ENCODE measurements at regions not wholly inside any gene's neighbourhood (a gene's known extent, or its start where the extent isn't known, plus 50 kb on each side); places are given as distances from the start of the nearest gene placed in this dataset.
A peak's percentile ranks its signal among the peaks of the same experiment; 100 is the strongest.
"Not testable (repeated sequence)": the region's sequence is repeated elsewhere in the genome, so short reads cannot be mapped to it uniquely, and the experiment has no call there.

DNA sequence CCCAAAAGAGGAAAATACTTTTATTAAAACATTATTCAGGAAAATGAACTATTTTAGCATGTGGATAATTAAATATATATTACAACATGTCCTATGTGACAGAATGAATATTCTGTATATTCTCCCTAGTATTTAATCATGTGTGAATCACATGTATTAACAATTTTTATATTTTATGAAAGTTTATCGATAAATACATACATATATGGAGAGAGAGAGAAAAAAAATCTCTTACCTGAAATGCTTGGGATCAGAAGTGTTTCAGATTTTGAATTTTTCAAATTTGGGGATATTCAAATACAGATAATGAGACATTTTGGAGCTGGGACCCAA lies 228.6 kb upstream of the RBBP8 start:
- TF ChIP-seq, protein P1, sequence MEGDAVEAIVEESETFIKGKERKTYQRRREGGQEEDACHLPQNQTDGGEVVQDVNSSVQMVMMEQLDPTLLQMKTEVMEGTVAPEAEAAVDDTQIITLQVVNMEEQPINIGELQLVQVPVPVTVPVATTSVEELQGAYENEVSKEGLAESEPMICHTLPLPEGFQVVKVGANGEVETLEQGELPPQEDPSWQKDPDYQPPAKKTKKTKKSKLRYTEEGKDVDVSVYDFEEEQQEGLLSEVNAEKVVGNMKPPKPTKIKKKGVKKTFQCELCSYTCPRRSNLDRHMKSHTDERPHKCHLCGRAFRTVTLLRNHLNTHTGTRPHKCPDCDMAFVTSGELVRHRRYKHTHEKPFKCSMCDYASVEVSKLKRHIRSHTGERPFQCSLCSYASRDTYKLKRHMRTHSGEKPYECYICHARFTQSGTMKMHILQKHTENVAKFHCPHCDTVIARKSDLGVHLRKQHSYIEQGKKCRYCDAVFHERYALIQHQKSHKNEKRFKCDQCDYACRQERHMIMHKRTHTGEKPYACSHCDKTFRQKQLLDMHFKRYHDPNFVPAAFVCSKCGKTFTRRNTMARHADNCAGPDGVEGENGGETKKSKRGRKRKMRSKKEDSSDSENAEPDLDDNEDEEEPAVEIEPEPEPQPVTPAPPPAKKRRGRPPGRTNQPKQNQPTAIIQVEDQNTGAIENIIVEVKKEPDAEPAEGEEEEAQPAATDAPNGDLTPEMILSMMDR (IDR thresholded peaks at IDR 0.05): no peak
- ATAC-seq (no peak), DNase-seq (no peak), FAIRE-seq (no peak)
- H3K27ac ChIP-seq: no peak overlapping the region
- H3K4me1 ChIP-seq: peaks cover 0 to 6% (median 3%) of the 10 kb centered on the region in 3 donors
- H3K4me3 ChIP-seq: no peak overlapping the region
- no peaks in the 10 kb centered on the region for H3K36me3 ChIP-seq
- H3K9me3 ChIP-seq: no peaks in the 10 kb centered on the region
- 94 to 100% methylated on average over 1 of the region's 1 CpG for WGBS, 2 donors
- H3K27me3 ChIP-seq: no peaks in the 10 kb centered on the region
- intact Hi-C loops (cut with DNase I): no loop called here

GRCh38 chr18:22705328-22705727 lies 227.8 kb upstream of the RBBP8 start:
- H3K4me1 ChIP-seq: peaks cover 0 to 6% (median 5%) of the 10 kb centered on the region in 3 donors
- intact Hi-C loops (cut with DNase I): no loop called here
- no peak for DNase-seq
- no peak overlapping the region for H3K4me3 ChIP-seq
- peak in 1 of 4 donors; percentile 11 for ATAC-seq
- H3K27me3 ChIP-seq: no peaks in the 10 kb centered on the region
- WGBS, 2 donors: 48 to 60% methylated on average over 1 of the region's 1 CpG
- H3K36me3 ChIP-seq: no peaks in the 10 kb centered on the region
- no peaks in the 10 kb centered on the region for H3K9me3 ChIP-seq
- FAIRE-seq: no peak
- TF ChIP-seq, protein P1 (IDR thresholded peaks at IDR 0.05): no peak
- H3K27ac ChIP-seq: no peak overlapping the region

DNA sequence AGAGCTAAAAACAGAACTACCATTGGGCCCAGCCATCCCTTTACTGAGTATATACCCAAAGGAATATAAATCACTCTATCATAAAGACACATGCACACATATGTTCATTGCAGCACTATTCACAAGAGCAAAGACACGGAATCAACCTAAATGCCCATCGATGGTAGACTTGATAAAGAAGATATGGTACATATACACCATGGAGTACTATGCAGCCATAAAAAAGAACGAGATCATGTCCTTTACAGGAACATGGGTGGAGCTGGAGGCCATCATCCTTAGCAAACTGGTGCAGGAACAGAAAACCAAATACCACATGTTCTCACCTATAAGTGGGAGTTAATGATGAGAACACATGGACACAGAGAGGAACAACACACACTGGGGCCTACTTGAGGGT lies 227.1 kb upstream of the RBBP8 start:
- intact Hi-C loops (cut with DNase I); H3K9me3 ChIP-seq; ATAC-seq; FAIRE-seq; H3K4me1 ChIP-seq; DNase-seq; H3K27ac ChIP-seq; H3K4me3 ChIP-seq; H3K27me3 ChIP-seq; H3K36me3 ChIP-seq: not testable (repeated sequence)
- 82 to 85% methylated on average over 3 of the region's 3 CpGs for WGBS, 2 donors

GRCh38 chr18:22709288-22710060 lies 223.7 kb upstream of the RBBP8 start:
- Histone ChIP-seq H3K4me1 (peaks cover 6 to 17% (median 11%) of the 10 kb centered on the region in 3 donors), H3K36me3 (no peaks in the 10 kb centered on the region), H3K27me3 (no peaks in the 10 kb centered on the region), H3K27ac (no peak overlapping the region), H3K9me3 (no peaks in the 10 kb centered on the region), H3K4me3 (no peak overlapping the region)
- ATAC-seq: peak in 1 of 4 donors; percentile 15
- WGBS, 2 donors: 70 to 75% methylated on average over 5 of the region's 5 CpGs
- no peak for FAIRE-seq
- TF ChIP-seq, protein P1 (IDR thresholded peaks at IDR 0.05): no peak
- no peak for DNase-seq
- intact Hi-C loops (cut with DNase I): no loop called here

DNA sequence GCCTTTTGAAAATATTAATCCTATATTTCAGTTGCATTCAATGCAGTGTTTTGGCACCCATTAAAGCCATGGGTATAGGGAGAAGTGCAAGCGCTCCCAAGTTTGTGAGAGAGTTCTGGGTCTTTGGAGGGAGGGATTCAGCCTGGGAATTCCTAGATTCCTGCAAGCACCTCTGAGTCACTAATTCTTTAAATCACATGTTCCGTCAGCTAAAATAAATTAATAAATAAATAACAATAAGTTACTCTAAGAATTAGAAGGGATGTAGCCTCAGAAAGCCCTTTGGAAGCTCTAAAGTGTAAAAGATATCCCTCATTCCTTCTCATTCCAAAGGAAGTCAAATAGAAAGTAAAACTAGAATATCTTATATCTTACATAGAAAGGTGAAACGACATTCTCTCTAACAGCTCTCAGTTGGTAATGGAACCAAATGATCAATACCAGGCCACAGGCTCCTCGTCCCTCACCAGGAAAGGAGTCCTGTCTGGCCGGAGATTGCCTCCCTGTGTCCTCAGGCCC lies 222.4 kb upstream of the RBBP8 start:
- 33 to 36% methylated on average over 5 of the region's 5 CpGs for whole genome bisulfite sequencing, 2 donors
- intact Hi-C loops (cut with DNase I): no loop called here
- peak overlapping the region in 3 of 4 donors; percentile 7 to 41 (median 32) for H3K4me3 ChIP-seq
- H3K36me3 ChIP-seq: no peaks in the 10 kb centered on the region
- peaks cover 6 to 12% (median 11%) of the 10 kb centered on the region in 3 donors for H3K4me1 ChIP-seq
- ATAC-seq (peak; percentile 21 to 71 (median 38)), DNase-seq (no peak), FAIRE-seq (no peak)
- H3K27me3 ChIP-seq: no peaks in the 10 kb centered on the region
- TF ChIP-seq, protein P1 (IDR thresholded peaks at IDR 0.05): no peak
- peak overlapping the region in 3 of 4 donors; percentile 35 to 73 (median 61) for H3K27ac ChIP-seq
- no peaks in the 10 kb centered on the region for H3K9me3 ChIP-seq
